ENCODE measurements at regions not wholly inside any gene's neighbourhood (a gene's known extent, or its start where the extent isn't known, plus 50 kb on each side); places are given as distances from the start of the nearest gene placed in this dataset.

DNA sequence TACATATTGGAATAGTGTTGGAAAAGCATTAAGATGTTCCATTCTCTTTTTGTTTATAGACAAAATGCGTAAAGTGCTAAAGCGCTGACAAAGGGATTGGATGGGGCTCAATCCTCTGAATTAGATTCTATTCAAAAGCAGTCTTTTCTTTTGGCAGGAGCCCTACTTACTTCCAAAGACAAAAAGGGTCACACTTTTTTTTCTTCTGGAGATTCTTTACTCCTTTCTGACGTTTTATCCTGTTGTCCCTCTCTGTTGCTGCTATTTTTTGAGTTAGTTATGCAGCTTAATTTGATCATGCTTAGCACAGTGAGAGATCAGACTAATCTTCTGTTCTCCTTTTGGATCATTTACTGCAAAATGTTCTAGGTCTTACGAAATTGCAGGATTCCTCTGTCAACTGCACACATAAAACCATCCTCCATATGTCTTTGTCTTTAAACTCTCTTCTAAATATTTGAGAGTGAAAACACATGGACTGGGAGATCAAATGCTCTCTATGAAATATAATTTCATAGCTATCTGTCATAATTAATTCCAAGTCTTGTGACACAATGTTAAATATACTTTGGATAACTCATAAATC lies 656.4 kb upstream of the ADGRL2 start:
- TF ChIP-seq CTCF (IDR thresholded peaks at IDR 0.05) = no peak
- Histone ChIP-seq H3K4me3 (no peak overlapping the region), H3K27me3 (no peaks in the 10 kb centered on the region), H3K9me3 (no peaks in the 10 kb centered on the region), H3K36me3 (no peaks in the 10 kb centered on the region), H3K27ac (no peak overlapping the region), H3K4me1 (no peaks in the 10 kb centered on the region)
- DNase-seq (ENCODE audit: low spot score) = no peak

- no peaks in the 10 kb centered on the region for H3K27me3 ChIP-seq
- no peak overlapping the region for H3K27ac ChIP-seq
- no peak for TF ChIP-seq CTCF (IDR thresholded peaks at IDR 0.05)
- H3K9me3 ChIP-seq = no peaks in the 10 kb centered on the region
- H3K4me3 ChIP-seq = no peak overlapping the region
- DNase-seq (ENCODE audit: low spot score) = no peak
- H3K4me1 ChIP-seq = no peaks in the 10 kb centered on the region
- H3K36me3 ChIP-seq = no peaks in the 10 kb centered on the region
Measured at GRCh38 chr1:81142099-81142826, 658.5 kb upstream of the ADGRL2 start.

GRCh38 chr1:81135524-81135923 lies 665.2 kb upstream of the ADGRL2 start:
- no peak for TF ChIP-seq CTCF (IDR thresholded peaks at IDR 0.05)

GRCh38 chr1:81129776-81130175 lies 671.0 kb upstream of the ADGRL2 start:
- H3K27ac ChIP-seq = no peak overlapping the region
- H3K36me3 ChIP-seq = no peaks in the 10 kb centered on the region
- H3K4me1 ChIP-seq = no peaks in the 10 kb centered on the region
- H3K9me3 ChIP-seq = no peaks in the 10 kb centered on the region
- TF ChIP-seq CTCF (IDR thresholded peaks at IDR 0.05) = no peak
- DNase-seq (ENCODE audit: low spot score) = no peak
- H3K27me3 ChIP-seq = no peaks in the 10 kb centered on the region
- H3K4me3 ChIP-seq = no peak overlapping the region

More at GRCh38 chr1:81135524-81135923, 665.2 kb upstream of the ADGRL2 start:
- Histone ChIP-seq H3K9me3 (no peaks in the 10 kb centered on the region), H3K27me3 (no peaks in the 10 kb centered on the region), H3K4me3 (no peak overlapping the region), H3K27ac (no peak overlapping the region), H3K36me3 (no peaks in the 10 kb centered on the region), H3K4me1 (no peaks in the 10 kb centered on the region)
- DNase-seq (ENCODE audit: low spot score) = no peak

DNA sequence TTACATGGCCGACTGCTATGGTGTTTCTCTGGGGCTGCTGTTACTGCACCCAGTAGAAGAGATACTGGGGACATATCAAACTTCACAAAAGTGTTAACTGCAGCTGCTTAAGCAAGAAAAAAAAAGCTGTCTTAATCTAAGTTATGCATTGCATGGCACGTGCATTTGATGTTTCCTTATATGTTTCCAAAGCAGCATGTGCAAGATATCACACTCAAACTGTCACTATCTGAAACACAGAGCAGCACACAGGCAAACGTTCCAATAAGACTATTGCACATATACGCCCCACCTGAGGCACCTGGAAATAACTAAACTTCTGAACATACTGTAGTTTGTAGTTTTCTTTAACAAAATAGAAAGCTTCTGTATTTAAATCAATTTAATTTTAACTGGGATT lies 671.4 kb upstream of the ADGRL2 start:
- Histone ChIP-seq H3K4me3 (no peak overlapping the region), H3K4me1 (no peaks in the 10 kb centered on the region), H3K36me3 (no peaks in the 10 kb centered on the region), H3K27me3 (no peaks in the 10 kb centered on the region), H3K9me3 (no peaks in the 10 kb centered on the region), H3K27ac (no peak overlapping the region)
- DNase-seq (ENCODE audit: low spot score) = no peak
- no peak for TF ChIP-seq CTCF (IDR thresholded peaks at IDR 0.05)

DNA sequence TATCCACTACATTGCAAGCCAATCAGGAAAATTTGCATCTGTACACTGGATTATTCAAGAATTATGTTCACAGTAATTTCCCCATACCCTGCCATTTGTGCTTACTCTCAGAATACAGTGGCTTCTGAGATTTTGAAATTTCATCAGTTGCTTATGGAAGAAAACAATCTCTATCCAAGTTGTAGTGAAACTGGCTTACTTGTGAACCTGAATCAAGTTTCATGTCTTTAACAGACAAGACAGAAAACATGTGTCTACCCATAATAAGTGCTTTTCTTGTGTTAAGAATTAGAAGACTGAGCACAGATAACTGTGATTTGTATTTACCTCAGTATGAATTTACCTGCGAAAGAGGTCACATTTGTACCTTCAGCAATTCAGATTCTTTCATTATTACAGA lies 672.7 kb upstream of the ADGRL2 start:
- DNase-seq (ENCODE audit: low spot score) = no peak
- Histone ChIP-seq H3K36me3 (no peaks in the 10 kb centered on the region), H3K27ac (no peak overlapping the region), H3K27me3 (no peaks in the 10 kb centered on the region), H3K4me1 (no peaks in the 10 kb centered on the region), H3K4me3 (no peak overlapping the region), H3K9me3 (no peaks in the 10 kb centered on the region)
- TF ChIP-seq CTCF (IDR thresholded peaks at IDR 0.05) = no peak

Measured in right atrium auricular region (tissue), 2 donors.